Heart right ventricle (tissue), 16 donors: ENCODE measurements at regions not wholly inside any gene's neighbourhood (a gene's known extent, or its start where the extent isn't known, plus 50 kb on each side); places are given as distances from the start of the nearest gene placed in this dataset.

Source experiments
- ATAC-seq, 8 donors: fragments of 200-7000 bp; cut with Tn5 transposase; one replicate each; pipeline ENCODE4 v1.9.1; 2020; ENCODE audit warnings: mild to moderate bottlenecking in 8 of 8, moderate library complexity in 8 of 8, moderate number of reproducible peaks in 1 of 8
- DNase-seq, 2 donors: peaks; one replicate each; pipeline ENCODE4 v3.0.0-alpha.2; 2020
- H3K27ac ChIP-seq, 10 donors: fragments of 200-600 bp; sonication (generic) in 2 of 10; one replicate each; pipeline versions ENCODE4 v1.5.0 to v1.8.0; 2020 to 2022; ENCODE audit warnings: mild to moderate bottlenecking in 3 of 10
- H3K27me3 ChIP-seq, 7 donors: fragments of 200-600 bp; one replicate each; pipeline ENCODE4 v1.8.0; 2021 to 2022; ENCODE audit warnings: mild to moderate bottlenecking in 2 of 7
- H3K36me3 ChIP-seq, 9 donors: fragments of 200-600 bp; sonication (generic) in 1 of 9; one replicate each; pipeline versions ENCODE4 v1.5.0 to v1.8.0; 2020 to 2022; ENCODE audit warnings: mild to moderate bottlenecking in 2 of 9
- H3K4me1 ChIP-seq, 9 donors: fragments of 200-600 bp; sonication (generic) in 1 of 9; one replicate each; pipeline versions ENCODE4 v1.5.0 to v1.8.0; 2020 to 2022; ENCODE audit warnings: mild to moderate bottlenecking in 4 of 9
- H3K4me3 ChIP-seq, 10 donors: fragments of 200-600 bp; sonication (generic) in 2 of 10; one replicate each; pipeline versions ENCODE4 v1.5.0 to v1.8.0; 2020 to 2022; ENCODE audit warnings: mild to moderate bottlenecking in 7 of 10, moderate library complexity in 2 of 10
- H3K9me3 ChIP-seq, 11 donors: fragments of 200-600 bp in 10 of 11; sonication (generic) in 2 of 11; one replicate each; pipeline versions ENCODE4 v1.5.0 to v1.8.0; 2013 to 2022; ENCODE audit warnings: mild to moderate bottlenecking in 2 of 11, control low read depth in 1 of 11, moderate library complexity in 1 of 11
- WGBS, 2 donors: extraction: QIAGEN DNeasy Blood & Tissue Kit; methylation state at CpG; one replicate each; pipeline ENCODE4 v1.1.7; 2013; ENCODE audit warnings: inconsistent platforms in 1 of 2; 5-methylcytosine and 5-hydroxymethylcytosine counted together
- intact Hi-C, 10 donors: fragments of 100-400 bp; cut with DNase I; formaldehyde crosslinking; loops; one replicate each; pipeline versions ENCODE4 v1.11.1 to v1.14.2; 2022
- TF ChIP-seq, protein P1 (sequence below), 9 donors: fragments of 200-600 bp; sonication (generic) in 2 of 9; IDR thresholded peaks; one replicate each; pipeline versions ENCODE4 v1.5.0 to v1.8.0; 2021 to 2022; ENCODE audit warnings: antibody characterized with exemption in 9 of 9, mild to moderate bottlenecking in 5 of 9, moderate library complexity in 1 of 9
- donor health status: Arrhythmogenic right ventricular cardiomyopathy.
- donor health status: ischemic (EF 13 %, LVEDD 7.1; RV severe dilation, severe dysfunction).
- donor health status: healthy with polysubstance abuse.
- donor health status: DM: no; HTN: yes; CAD: no.
- donor health status: DM: no; HTN: no; CAD: no.
- donor health status: ischemic (EF 25% LVEDD 6.9; RV normal size, moderate dysfunction).
- donor health status: ischemic (EF 25% LVEDD 5.7; RV mildly dilated, moderate dysfunction).
- donor health status: healthy.
- donor health status: DM: yes; HTN: yes; CAD: no.
- donor health status: Ischemic cardiomyopathy.
- donor health status: ischemic (EF 35%, LVEDD 5.7; RV mildly dilated, moderate dysfunction).
- donor health status: nonischemic (EF 11% LVEDD 7.7; RV severe dilation, severe dysfunction).
- donor health status: DM: yes; HTN: yes; CAD: no.
- donor health status: PGD.
- donor health status: ischemic (EF 29% LVEDD 5.4; RV normal size, mild dysfunction).
- donor health status: nonischemic (EF 23%, LVEDD 6.1; RV moderate dilation, normal function).

GRCh38 chr2:7971841-7972240 lies 710.0 kb upstream of the ID2 start:
- Histone ChIP-seq H3K27me3 (no peaks in the 10 kb centered on the region), H3K4me1 (peaks cover 0 to 5% (median 0%) of the 10 kb centered on the region in 9 donors), H3K9me3 (peaks cover 0 to 6% (median 0%) of the 10 kb centered on the region in 11 donors), H3K27ac (no peak overlapping the region), H3K4me3 (no peak overlapping the region), H3K36me3 (no peaks in the 10 kb centered on the region)
- TF ChIP-seq, protein P1, sequence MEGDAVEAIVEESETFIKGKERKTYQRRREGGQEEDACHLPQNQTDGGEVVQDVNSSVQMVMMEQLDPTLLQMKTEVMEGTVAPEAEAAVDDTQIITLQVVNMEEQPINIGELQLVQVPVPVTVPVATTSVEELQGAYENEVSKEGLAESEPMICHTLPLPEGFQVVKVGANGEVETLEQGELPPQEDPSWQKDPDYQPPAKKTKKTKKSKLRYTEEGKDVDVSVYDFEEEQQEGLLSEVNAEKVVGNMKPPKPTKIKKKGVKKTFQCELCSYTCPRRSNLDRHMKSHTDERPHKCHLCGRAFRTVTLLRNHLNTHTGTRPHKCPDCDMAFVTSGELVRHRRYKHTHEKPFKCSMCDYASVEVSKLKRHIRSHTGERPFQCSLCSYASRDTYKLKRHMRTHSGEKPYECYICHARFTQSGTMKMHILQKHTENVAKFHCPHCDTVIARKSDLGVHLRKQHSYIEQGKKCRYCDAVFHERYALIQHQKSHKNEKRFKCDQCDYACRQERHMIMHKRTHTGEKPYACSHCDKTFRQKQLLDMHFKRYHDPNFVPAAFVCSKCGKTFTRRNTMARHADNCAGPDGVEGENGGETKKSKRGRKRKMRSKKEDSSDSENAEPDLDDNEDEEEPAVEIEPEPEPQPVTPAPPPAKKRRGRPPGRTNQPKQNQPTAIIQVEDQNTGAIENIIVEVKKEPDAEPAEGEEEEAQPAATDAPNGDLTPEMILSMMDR (IDR thresholded peaks at IDR 0.05): no peak
- no peak for ATAC-seq
- DNase-seq: no peak
- WGBS, 2 donors: 62 to 69% methylated on average over 4 of the region's 4 CpGs
- intact Hi-C loops: no loop called here

DNA sequence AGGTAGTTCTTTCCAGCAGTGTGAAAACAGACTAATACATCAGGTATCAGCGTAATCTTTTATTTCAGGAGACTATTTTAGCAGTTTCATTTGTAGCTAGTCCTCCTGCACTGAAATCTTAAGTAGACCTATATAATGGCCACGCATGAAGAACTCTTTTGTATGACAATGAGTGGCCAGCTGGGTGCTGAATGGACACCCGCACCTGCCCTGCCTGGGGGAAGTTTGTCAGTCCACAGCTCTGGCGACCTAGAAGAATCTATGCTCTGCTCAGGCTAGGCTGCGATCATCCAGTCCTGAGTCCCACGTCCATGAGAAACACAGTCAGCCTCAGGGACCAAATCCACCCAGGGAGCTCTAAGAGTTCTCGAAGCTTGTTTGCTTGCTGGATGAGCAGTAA lies 709.2 kb upstream of the ID2 start:
- TF ChIP-seq, protein P1 (IDR thresholded peaks at IDR 0.05): no peak
- H3K4me3 ChIP-seq: no peak overlapping the region
- peaks cover 0 to 5% (median 0%) of the 10 kb centered on the region in 9 donors for H3K4me1 ChIP-seq
- no peak overlapping the region for H3K27ac ChIP-seq
- no peak for DNase-seq
- WGBS, 2 donors: 89 to 98% methylated on average over 7 of the region's 7 CpGs
- H3K9me3 ChIP-seq: peaks cover 0 to 6% (median 0%) of the 10 kb centered on the region in 11 donors
- no peaks in the 10 kb centered on the region for H3K36me3 ChIP-seq
- intact Hi-C loops: no loop called here
- no peaks in the 10 kb centered on the region for H3K27me3 ChIP-seq
- ATAC-seq: no peak

DNA sequence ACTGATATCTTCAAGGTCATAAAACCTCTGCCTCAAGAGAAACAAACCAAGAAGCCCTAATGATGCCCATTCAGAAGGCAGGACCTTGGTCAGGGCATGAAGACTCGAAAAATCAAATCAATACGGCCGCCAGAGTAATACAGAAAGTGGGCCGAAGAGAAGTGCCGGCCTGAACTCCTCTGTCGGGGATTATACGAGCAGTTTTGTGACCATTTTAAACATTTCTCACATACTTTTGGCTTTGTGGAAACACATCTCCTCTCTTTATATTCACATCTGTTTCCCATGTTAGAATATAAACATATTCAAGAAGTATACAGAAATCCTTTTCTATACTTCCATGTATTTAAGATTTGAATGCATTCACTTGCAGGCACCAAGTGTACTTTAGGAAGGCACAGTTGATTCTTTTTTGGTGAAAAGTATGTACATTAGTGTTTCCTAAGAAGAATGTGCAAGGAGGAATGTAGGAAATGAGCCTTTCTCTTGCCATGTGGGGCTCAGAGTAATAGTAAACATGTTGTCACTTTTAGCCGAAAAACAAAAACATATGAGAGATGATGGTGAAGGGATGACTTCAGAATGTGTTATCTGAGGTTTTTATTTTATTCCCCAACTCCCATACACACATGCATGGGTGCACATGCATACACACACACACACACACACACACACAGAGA lies 707.9 kb upstream of the ID2 start:
- Histone ChIP-seq H3K4me3 (no peak overlapping the region), H3K27me3 (no peaks in the 10 kb centered on the region), H3K4me1 (peaks cover 0 to 5% (median 0%) of the 10 kb centered on the region in 9 donors), H3K9me3 (peaks cover 0 to 6% (median 0%) of the 10 kb centered on the region in 11 donors), H3K36me3 (no peaks in the 10 kb centered on the region), H3K27ac (no peak overlapping the region)
- TF ChIP-seq, protein P1 (IDR thresholded peaks at IDR 0.05): no peak
- ATAC-seq (no peak), DNase-seq (no peak)
- intact Hi-C loops: no loop called here
- WGBS, 2 donors: 96 to 98% methylated on average over 8 of the region's 8 CpGs

DNA sequence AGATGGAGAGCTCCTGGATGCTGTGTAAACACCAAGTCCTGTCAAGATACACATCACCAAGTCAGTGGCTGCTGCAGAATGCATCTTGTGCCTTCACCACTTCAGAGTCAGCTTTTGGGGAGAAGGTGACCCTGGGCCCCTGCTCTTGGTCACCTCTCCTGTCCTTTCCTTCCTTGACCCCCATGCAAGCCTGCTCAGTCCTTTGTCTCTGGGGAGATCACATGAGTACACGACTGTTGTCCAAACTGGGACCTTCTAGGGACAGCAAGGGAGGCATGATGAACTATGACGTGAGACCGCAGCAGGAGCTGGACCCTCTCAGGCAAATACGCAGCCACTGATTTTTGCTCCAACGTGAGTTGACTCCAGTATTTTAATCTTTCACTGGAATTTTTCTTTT lies 706.9 kb upstream of the ID2 start:
- TF ChIP-seq, protein P1 (IDR thresholded peaks at IDR 0.05): no peak
- peaks cover 0 to 4% (median 0%) of the 10 kb centered on the region in 9 donors for H3K4me1 ChIP-seq
- peaks cover 0 to 6% (median 0%) of the 10 kb centered on the region in 11 donors for H3K9me3 ChIP-seq
- DNase-seq (no peak), ATAC-seq (no peak)
- 91 to 96% methylated on average over 5 of the region's 5 CpGs for WGBS, 2 donors
- H3K36me3 ChIP-seq: no peaks in the 10 kb centered on the region
- no peak overlapping the region for H3K27ac ChIP-seq
- intact Hi-C loops: no loop called here
- no peak overlapping the region for H3K4me3 ChIP-seq
- no peaks in the 10 kb centered on the region for H3K27me3 ChIP-seq
